Heart right ventricle (tissue), 16 donors: ENCODE measurements at regions not wholly inside any gene's neighbourhood (a gene's known extent, or its start where the extent isn't known, plus 50 kb on each side); places are given as distances from the start of the nearest gene placed in this dataset.

Experiments used
- ATAC-seq, 8 donors: fragments of 200-7000 bp; cut with Tn5 transposase; one replicate each; pipeline ENCODE4 v1.9.1; 2020; ENCODE audit warnings: mild to moderate bottlenecking in 8 of 8, moderate library complexity in 8 of 8, moderate number of reproducible peaks in 1 of 8
- DNase-seq, 2 donors: peaks; one replicate each; pipeline ENCODE4 v3.0.0-alpha.2; 2020
- H3K27ac ChIP-seq, 10 donors: fragments of 200-600 bp; sonication (generic) in 2 of 10; one replicate each; pipeline versions ENCODE4 v1.5.0 to v1.8.0; 2020 to 2022; ENCODE audit warnings: mild to moderate bottlenecking in 3 of 10
- H3K27me3 ChIP-seq, 7 donors: fragments of 200-600 bp; one replicate each; pipeline ENCODE4 v1.8.0; 2021 to 2022; ENCODE audit warnings: mild to moderate bottlenecking in 2 of 7
- H3K36me3 ChIP-seq, 9 donors: fragments of 200-600 bp; sonication (generic) in 1 of 9; one replicate each; pipeline versions ENCODE4 v1.5.0 to v1.8.0; 2020 to 2022; ENCODE audit warnings: mild to moderate bottlenecking in 2 of 9
- H3K4me1 ChIP-seq, 9 donors: fragments of 200-600 bp; sonication (generic) in 1 of 9; one replicate each; pipeline versions ENCODE4 v1.5.0 to v1.8.0; 2020 to 2022; ENCODE audit warnings: mild to moderate bottlenecking in 4 of 9
- H3K4me3 ChIP-seq, 10 donors: fragments of 200-600 bp; sonication (generic) in 2 of 10; one replicate each; pipeline versions ENCODE4 v1.5.0 to v1.8.0; 2020 to 2022; ENCODE audit warnings: mild to moderate bottlenecking in 7 of 10, moderate library complexity in 2 of 10
- H3K9me3 ChIP-seq, 11 donors: fragments of 200-600 bp in 10 of 11; sonication (generic) in 2 of 11; one replicate each; pipeline versions ENCODE4 v1.5.0 to v1.8.0; 2013 to 2022; ENCODE audit warnings: mild to moderate bottlenecking in 2 of 11, control low read depth in 1 of 11, moderate library complexity in 1 of 11
- WGBS, 2 donors: extraction: QIAGEN DNeasy Blood & Tissue Kit; methylation state at CpG; one replicate each; pipeline ENCODE4 v1.1.7; 2013; ENCODE audit warnings: inconsistent platforms in 1 of 2; 5-methylcytosine and 5-hydroxymethylcytosine counted together
- intact Hi-C, 10 donors: fragments of 100-400 bp; cut with DNase I; formaldehyde crosslinking; loops; one replicate each; pipeline versions ENCODE4 v1.11.1 to v1.14.2; 2022
- TF ChIP-seq, protein P1 (sequence below), 9 donors: fragments of 200-600 bp; sonication (generic) in 2 of 9; IDR thresholded peaks; one replicate each; pipeline versions ENCODE4 v1.5.0 to v1.8.0; 2021 to 2022; ENCODE audit warnings: antibody characterized with exemption in 9 of 9, mild to moderate bottlenecking in 5 of 9, moderate library complexity in 1 of 9
- donor health status: Arrhythmogenic right ventricular cardiomyopathy.
- donor health status: ischemic (EF 13 %, LVEDD 7.1; RV severe dilation, severe dysfunction).
- donor health status: healthy with polysubstance abuse.
- donor health status: DM: no; HTN: yes; CAD: no.
- donor health status: DM: no; HTN: no; CAD: no.
- donor health status: ischemic (EF 25% LVEDD 6.9; RV normal size, moderate dysfunction).
- donor health status: ischemic (EF 25% LVEDD 5.7; RV mildly dilated, moderate dysfunction).
- donor health status: healthy.
- donor health status: DM: yes; HTN: yes; CAD: no.
- donor health status: Ischemic cardiomyopathy.
- donor health status: ischemic (EF 35%, LVEDD 5.7; RV mildly dilated, moderate dysfunction).
- donor health status: nonischemic (EF 11% LVEDD 7.7; RV severe dilation, severe dysfunction).
- donor health status: DM: yes; HTN: yes; CAD: no.
- donor health status: PGD.
- donor health status: ischemic (EF 29% LVEDD 5.4; RV normal size, mild dysfunction).
- donor health status: nonischemic (EF 23%, LVEDD 6.1; RV moderate dilation, normal function).

- TF ChIP-seq, protein P1, sequence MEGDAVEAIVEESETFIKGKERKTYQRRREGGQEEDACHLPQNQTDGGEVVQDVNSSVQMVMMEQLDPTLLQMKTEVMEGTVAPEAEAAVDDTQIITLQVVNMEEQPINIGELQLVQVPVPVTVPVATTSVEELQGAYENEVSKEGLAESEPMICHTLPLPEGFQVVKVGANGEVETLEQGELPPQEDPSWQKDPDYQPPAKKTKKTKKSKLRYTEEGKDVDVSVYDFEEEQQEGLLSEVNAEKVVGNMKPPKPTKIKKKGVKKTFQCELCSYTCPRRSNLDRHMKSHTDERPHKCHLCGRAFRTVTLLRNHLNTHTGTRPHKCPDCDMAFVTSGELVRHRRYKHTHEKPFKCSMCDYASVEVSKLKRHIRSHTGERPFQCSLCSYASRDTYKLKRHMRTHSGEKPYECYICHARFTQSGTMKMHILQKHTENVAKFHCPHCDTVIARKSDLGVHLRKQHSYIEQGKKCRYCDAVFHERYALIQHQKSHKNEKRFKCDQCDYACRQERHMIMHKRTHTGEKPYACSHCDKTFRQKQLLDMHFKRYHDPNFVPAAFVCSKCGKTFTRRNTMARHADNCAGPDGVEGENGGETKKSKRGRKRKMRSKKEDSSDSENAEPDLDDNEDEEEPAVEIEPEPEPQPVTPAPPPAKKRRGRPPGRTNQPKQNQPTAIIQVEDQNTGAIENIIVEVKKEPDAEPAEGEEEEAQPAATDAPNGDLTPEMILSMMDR (IDR thresholded peaks at IDR 0.05), result no peak
- H3K27ac ChIP-seq, result no peak overlapping the region
- intact Hi-C loops, result no loop called here
Observed at GRCh38 chr5:116892993-116893392, 318.4 kb upstream of the SEMA6A start.

DNA sequence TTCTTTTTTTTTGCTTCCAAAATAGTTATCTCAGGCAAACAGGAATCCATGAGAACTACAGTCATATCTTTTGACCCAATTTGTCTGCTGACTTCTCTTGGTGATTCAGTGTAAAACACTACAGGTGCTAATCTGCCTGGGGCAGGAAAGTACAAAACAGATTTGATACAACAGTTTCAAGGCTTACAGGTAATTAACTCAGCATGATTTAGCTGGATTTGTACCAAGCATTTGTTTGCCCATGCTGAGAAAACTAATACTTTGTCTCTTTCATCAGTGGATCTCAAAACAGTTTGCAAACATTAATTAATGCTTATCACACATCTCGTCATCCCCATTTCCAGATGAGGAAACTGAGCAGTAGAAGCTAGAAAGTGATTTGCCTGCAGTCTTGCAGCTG, 312.5 kb upstream of the SEMA6A start:
- Histone ChIP-seq H3K27ac (no peak overlapping the region), H3K9me3 (no peaks in the 10 kb centered on the region), H3K36me3 (no peaks in the 10 kb centered on the region), H3K27me3 (no peaks in the 10 kb centered on the region), H3K4me3 (no peak overlapping the region), H3K4me1 (no peaks in the 10 kb centered on the region)
- 97% methylated on average over 1 of the region's 1 CpG for WGBS, 2 donors
- ATAC-seq (no peak), DNase-seq (no peak)
- TF ChIP-seq, protein P1 (IDR thresholded peaks at IDR 0.05), result no peak
- intact Hi-C loops, result no loop called here

More at GRCh38 chr5:116892993-116893392, 318.4 kb upstream of the SEMA6A start:
- ATAC-seq, result no peak
- no peak for DNase-seq
- no peaks in the 10 kb centered on the region for H3K36me3 ChIP-seq
- no peaks in the 10 kb centered on the region for H3K27me3 ChIP-seq
- no peaks in the 10 kb centered on the region for H3K4me1 ChIP-seq
- no peak overlapping the region for H3K4me3 ChIP-seq
- no peaks in the 10 kb centered on the region for H3K9me3 ChIP-seq

GRCh38 chr5:116885825-116886224, 311.2 kb upstream of the SEMA6A start:
- TF ChIP-seq, protein P1 (IDR thresholded peaks at IDR 0.05), result no peak
- intact Hi-C loops, result no loop called here
- H3K9me3 ChIP-seq, result no peaks in the 10 kb centered on the region
- no peaks in the 10 kb centered on the region for H3K4me1 ChIP-seq
- no peak for DNase-seq
- H3K27me3 ChIP-seq, result no peaks in the 10 kb centered on the region
- no peaks in the 10 kb centered on the region for H3K36me3 ChIP-seq
- H3K4me3 ChIP-seq, result no peak overlapping the region
- no peak for ATAC-seq
- no peak overlapping the region for H3K27ac ChIP-seq

DNA sequence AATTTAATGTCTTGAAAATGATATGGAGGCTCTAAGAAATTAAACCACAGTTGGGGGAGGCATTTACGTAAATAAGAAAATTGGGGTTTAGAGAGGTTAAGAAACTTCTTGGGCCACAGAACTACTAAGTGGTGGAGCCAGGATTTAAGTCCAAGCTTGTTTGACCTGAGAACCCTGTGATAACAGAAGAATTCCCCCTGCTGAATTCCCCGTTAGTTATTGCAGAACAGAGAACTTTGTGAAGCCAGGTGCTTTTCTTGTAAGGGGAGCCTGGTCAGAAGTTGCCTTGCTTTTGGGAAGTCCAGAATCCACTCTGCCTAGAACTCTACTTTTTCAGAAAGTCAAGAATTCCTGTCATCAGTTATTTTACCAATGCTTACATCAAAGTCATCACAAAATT, 309.3 kb upstream of the SEMA6A start:
- TF ChIP-seq, protein P1 (IDR thresholded peaks at IDR 0.05), result no peak
- intact Hi-C loops, result no loop called here
- no peak overlapping the region for H3K4me3 ChIP-seq
- DNase-seq (no peak), ATAC-seq (no peak)
- no peaks in the 10 kb centered on the region for H3K36me3 ChIP-seq
- no peak overlapping the region for H3K27ac ChIP-seq
- WGBS, 2 donors, result 88 to 93% methylated on average over 2 of the region's 2 CpGs
- no peaks in the 10 kb centered on the region for H3K27me3 ChIP-seq
- no peaks in the 10 kb centered on the region for H3K4me1 ChIP-seq
- peaks cover 0 to 8% (median 0%) of the 10 kb centered on the region in 11 donors for H3K9me3 ChIP-seq
